HG03025 (cell line): ENCODE measurements at regions not wholly inside any gene's neighbourhood (a gene's known extent, or its start where the extent isn't known, plus 50 kb on each side); places are given as distances from the start of the nearest gene placed in this dataset.
"Not testable (repeated sequence)": the region's sequence is repeated elsewhere in the genome, so short reads cannot be mapped to it uniquely, and the experiment has no call there.

Experiments
- ATAC-seq: cut with Tn5 transposase; IDR thresholded peaks from one replicate; pipeline ENCODE4 v1.9.1; 2021; ENCODE audit warnings: mild to moderate bottlenecking, moderate library complexity; ENCODE audit not compliant: unreplicated experiment, low FRiP score

GRCh38 chr3:8110966-8111798, 390.4 kb upstream of the LMCD1 start:
- ATAC-seq = peak; percentile 97

- ATAC-seq = no peak
Observed at GRCh38 chr3:8112587-8112986, 389.0 kb upstream of the LMCD1 start.

GRCh38 chr3:8113626-8114025, 388.0 kb upstream of the LMCD1 start:
- no peak for ATAC-seq

- ATAC-seq = no peak
Observed at GRCh38 chr3:8128686-8129085, 372.9 kb upstream of the LMCD1 start.

- no peak for ATAC-seq
Observed at GRCh38 chr3:8136553-8136952, 365.1 kb upstream of the LMCD1 start.

- ATAC-seq = no peak
Observed at GRCh38 chr3:8143186-8143585, 358.4 kb upstream of the LMCD1 start.

GRCh38 chr3:8145661-8146060, 356.0 kb upstream of the LMCD1 start:
- no peak for ATAC-seq

- ATAC-seq = no peak
Observed at GRCh38 chr3:8147711-8148110, 353.9 kb upstream of the LMCD1 start.

- no peak for ATAC-seq
Observed at GRCh38 chr3:8152821-8153418, 348.7 kb upstream of the LMCD1 start.

- ATAC-seq = no peak
Observed at GRCh38 chr3:8153800-8154199, 347.8 kb upstream of the LMCD1 start.

- no peak for ATAC-seq
Observed at GRCh38 chr3:8154617-8155016, 347.0 kb upstream of the LMCD1 start.

GRCh38 chr3:8156138-8156537, 345.5 kb upstream of the LMCD1 start:
- no peak for ATAC-seq

- no peak for ATAC-seq
Observed at GRCh38 chr3:8156831-8157230, 344.8 kb upstream of the LMCD1 start.

- ATAC-seq = no peak
Observed at GRCh38 chr3:8157640-8158039, 344.0 kb upstream of the LMCD1 start.

GRCh38 chr3:8164145-8164544, 337.5 kb upstream of the LMCD1 start:
- ATAC-seq = no peak

- no peak for ATAC-seq
Observed at GRCh38 chr3:8166014-8166413, 335.6 kb upstream of the LMCD1 start.

GRCh38 chr3:8170971-8171508, 330.6 kb upstream of the LMCD1 start:
- ATAC-seq = no peak

GRCh38 chr3:8173892-8174291, 327.7 kb upstream of the LMCD1 start:
- no peak for ATAC-seq

- ATAC-seq = not testable (repeated sequence)
Observed at GRCh38 chr3:8176759-8177483, 324.7 kb upstream of the LMCD1 start.

GRCh38 chr3:8178516-8178915, 323.1 kb upstream of the LMCD1 start:
- not testable (repeated sequence) for ATAC-seq

- no peak for ATAC-seq
Observed at GRCh38 chr3:8182904-8183303, 318.7 kb upstream of the LMCD1 start.
